ENCODE measurements at regions not wholly inside any gene's neighbourhood (a gene's known extent, or its start where the extent isn't known, plus 50 kb on each side); places are given as distances from the start of the nearest gene placed in this dataset.
"Not testable (repeated sequence)": the region's sequence is repeated elsewhere in the genome, so short reads cannot be mapped to it uniquely, and the experiment has no call there.

- no peak for DNase-seq
Observed at GRCh38 chr4:13763707-13764106, 136.2 kb upstream of the BOD1L1 start.

GRCh38 chr4:13765539-13765938 lies 138.0 kb upstream of the BOD1L1 start:
- no peak for DNase-seq

GRCh38 chr4:13766761-13767540 lies 139.4 kb upstream of the BOD1L1 start:
- DNase-seq, result no peak

- DNase-seq, result no peak
Observed at GRCh38 chr4:13777341-13777740, 149.8 kb upstream of the BOD1L1 start.

- no peak for DNase-seq
Observed at GRCh38 chr4:13778367-13778766, 150.8 kb upstream of the BOD1L1 start.

- no peak for DNase-seq
Observed at GRCh38 chr4:13782231-13782630, 154.7 kb upstream of the BOD1L1 start.

- no peak for DNase-seq
Observed at GRCh38 chr4:13783800-13784411, 156.4 kb upstream of the BOD1L1 start.

GRCh38 chr4:13793020-13793710 lies 165.6 kb upstream of the BOD1L1 start:
- no peak for DNase-seq

GRCh38 chr4:13794819-13795565 lies 167.5 kb upstream of the BOD1L1 start:
- no peak for DNase-seq

GRCh38 chr4:13797061-13797460 lies 169.5 kb upstream of the BOD1L1 start:
- no peak for DNase-seq

GRCh38 chr4:13815231-13815630 lies 187.7 kb upstream of the BOD1L1 start:
- no peak for DNase-seq

GRCh38 chr4:13816472-13816871 lies 188.9 kb upstream of the BOD1L1 start:
- no peak for DNase-seq

- peak in 1 of 2 experiments; percentile 3 for DNase-seq
Observed at GRCh38 chr4:13821522-13821921, 194.0 kb upstream of the BOD1L1 start.

- not testable (repeated sequence) for DNase-seq
Observed at GRCh38 chr4:13825822-13826221, 198.3 kb upstream of the BOD1L1 start.

GRCh38 chr4:13829457-13829856 lies 201.9 kb upstream of the BOD1L1 start:
- no peak for DNase-seq

GRCh38 chr4:13830449-13830848 lies 202.9 kb upstream of the BOD1L1 start:
- no peak for DNase-seq

- DNase-seq, result no peak
Observed at GRCh38 chr4:13833171-13833804, 205.8 kb upstream of the BOD1L1 start.

- no peak for DNase-seq
Observed at GRCh38 chr4:13836946-13837912, 209.7 kb upstream of the BOD1L1 start.

GRCh38 chr4:13840502-13841190 lies 213.1 kb upstream of the BOD1L1 start:
- DNase-seq, result no peak

- DNase-seq, result no peak
Observed at GRCh38 chr4:13844740-13845139, 217.2 kb upstream of the BOD1L1 start.

- no peak for DNase-seq
Observed at GRCh38 chr4:13849778-13850177, 222.3 kb upstream of the BOD1L1 start.

Measured in SW 1271 (cell line).